Trophoblast cell (in vitro differentiated cells and primary cell): ENCODE measurements at regions not wholly inside any gene's neighbourhood (a gene's known extent, or its start where the extent isn't known, plus 50 kb on each side); places are given as distances from the start of the nearest gene placed in this dataset.
"Not testable (repeated sequence)": the region's sequence is repeated elsewhere in the genome, so short reads cannot be mapped to it uniquely, and the experiment has no call there.

Experiments
- DNase-seq, 2 donors: peaks; one replicate each; pipeline ENCODE4 v3.0.0-alpha.2; 2016
- H2AFZ ChIP-seq: 2 replicates; pipeline ENCODE4 v1.6.1; 2013; ENCODE audit warnings: low read length, moderate library complexity, mild to moderate bottlenecking; ENCODE audit not compliant: insufficient read depth, poor library complexity
- H2AK5ac ChIP-seq: 2 replicates; pipeline ENCODE4 v1.6.1; 2013; ENCODE audit warnings: mild to moderate bottlenecking, low read length
- H2BK120ac ChIP-seq: 2 replicates; pipeline ENCODE4 v1.6.1; 2013; ENCODE audit warnings: low read length, mild to moderate bottlenecking, moderate library complexity; ENCODE audit not compliant: insufficient read depth, poor library complexity
- H2BK12ac ChIP-seq: 2 replicates; pipeline ENCODE4 v1.6.1; 2013; ENCODE audit warnings: mild to moderate bottlenecking, low read length, moderate library complexity
- H2BK5ac ChIP-seq: 2 replicates; pipeline ENCODE4 v1.6.1; 2013; ENCODE audit warnings: low read length, low read depth, moderate library complexity, mild to moderate bottlenecking; ENCODE audit not compliant: poor library complexity
- H3K14ac ChIP-seq: 2 replicates; pipeline ENCODE4 v1.6.1; 2013; ENCODE audit warnings: mild to moderate bottlenecking, low read length
- H3K18ac ChIP-seq: 2 replicates; pipeline ENCODE4 v1.6.1; 2013; ENCODE audit warnings: mild to moderate bottlenecking, low read length
- H3K23ac ChIP-seq: 2 replicates; pipeline ENCODE4 v1.6.1; 2013; ENCODE audit warnings: low read length
- H3K27ac ChIP-seq: 2 replicates; pipeline ENCODE4 v1.5.1; 2013; ENCODE audit warnings: low read depth, mild to moderate bottlenecking, inconsistent platforms, low read length, moderate library complexity
- H3K27me3 ChIP-seq: 2 replicates; pipeline ENCODE4 v1.6.1; 2013; ENCODE audit warnings: inconsistent platforms, mild to moderate bottlenecking, low read length, moderate library complexity; ENCODE audit not compliant: insufficient read depth
- H3K36me3 ChIP-seq, 2 experiments: 1 replicate in 1 of 2; 2 replicates in 1 of 2; pipeline ENCODE4 v1.6.1; 2013; ENCODE audit warnings: low read length in 2 of 2, mild to moderate bottlenecking in 2 of 2, moderate library complexity in 1 of 2; ENCODE audit not compliant: insufficient read depth in 2 of 2, control insufficient read depth in 1 of 2
- H3K4ac ChIP-seq: 2 replicates; pipeline ENCODE4 v1.6.1; 2013; ENCODE audit warnings: low read depth, mild to moderate bottlenecking, low read length, moderate library complexity
- H3K4me1 ChIP-seq, 2 experiments: 1 replicate in 1 of 2; 2 replicates in 1 of 2; pipeline ENCODE4 v1.6.1; 2013; ENCODE audit warnings: low read length in 2 of 2, mild to moderate bottlenecking in 2 of 2, moderate library complexity in 1 of 2; ENCODE audit not compliant: insufficient read depth in 2 of 2, control insufficient read depth in 1 of 2
- H3K4me2 ChIP-seq: 2 replicates; pipeline ENCODE4 v1.6.1; 2013; ENCODE audit warnings: inconsistent platforms, mild to moderate bottlenecking, low read length, moderate library complexity
- H3K4me3 ChIP-seq: 2 replicates; pipeline ENCODE4 v1.5.1; 2013; ENCODE audit warnings: mild to moderate bottlenecking, low read depth, low read length, inconsistent platforms
- H3K79me1 ChIP-seq: one replicate; pipeline ENCODE4 v1.6.1; 2013; ENCODE audit warnings: low read length
- H3K79me2 ChIP-seq: 2 replicates; pipeline ENCODE4 v1.6.1; 2013; ENCODE audit warnings: low read length, mild to moderate bottlenecking; ENCODE audit not compliant: control insufficient read depth, insufficient read depth, poor library complexity
- H3K9ac ChIP-seq: 2 replicates; pipeline ENCODE4 v1.6.1; 2013; ENCODE audit warnings: mild to moderate bottlenecking, low read length
- H3K9me3 ChIP-seq: 2 replicates; pipeline ENCODE4 v1.6.1; 2013; ENCODE audit warnings: low read depth, mild to moderate bottlenecking, control low read depth, inconsistent platforms, low read length; ENCODE audit not compliant: insufficient read depth
- H4K12ac ChIP-seq: 2 replicates; pipeline ENCODE4 v1.6.1; 2013; ENCODE audit warnings: low read depth, mild to moderate bottlenecking, low read length, moderate library complexity
- H4K8ac ChIP-seq: 2 replicates; pipeline ENCODE4 v1.6.1; 2013; ENCODE audit warnings: low read depth, mild to moderate bottlenecking, low read length, moderate library complexity
- H4K91ac ChIP-seq: one replicate; pipeline ENCODE4 v1.6.1; 2013; ENCODE audit warnings: low read depth, mild to moderate bottlenecking, low read length, moderate library complexity
- WGBS: extraction: QIAGEN DNeasy Blood & Tissue Kit; methylation state at CpG from one replicate; pipeline ENCODE4 v1.1.7; 2013; ENCODE audit warnings: missing lambda C conversion rate; ENCODE audit not compliant: insufficient read length, insufficient coverage; ENCODE audit errors: extremely low coverage; 5-methylcytosine and 5-hydroxymethylcytosine counted together

GRCh38 chr2:82182270-82182669 lies 1877.7 kb upstream of the LRRTM1 start:
- Histone ChIP-seq H3K9ac (no peak overlapping the region), H3K27me3 (no peaks in the 10 kb centered on the region), H3K23ac (no peak overlapping the region), H3K18ac (no peak overlapping the region), H3K36me3 (no peaks in the 10 kb centered on the region), H4K8ac (no peak overlapping the region), H3K79me1 (no peaks in the 10 kb centered on the region), H4K91ac (no peak overlapping the region), H3K4me1 (no peaks in the 10 kb centered on the region), H3K9me3 (no peaks in the 10 kb centered on the region), H2BK12ac (no peak overlapping the region), H4K12ac (no peak overlapping the region), H2BK120ac (no peak overlapping the region), H3K4me2 (no peak overlapping the region), H2AFZ (no peak overlapping the region), H3K79me2 (no peaks in the 10 kb centered on the region), H2BK5ac (no peak overlapping the region), H3K27ac (no peak overlapping the region), H3K4ac (no peak overlapping the region), H3K4me3 (no peak overlapping the region), H2AK5ac (no peak overlapping the region), H3K14ac (no peak overlapping the region)
- DNase-seq = no peak

- not testable (repeated sequence) for H3K9ac ChIP-seq, H2AFZ ChIP-seq, H3K9me3 ChIP-seq, H2BK5ac ChIP-seq, H4K12ac ChIP-seq, H3K4me1 ChIP-seq, H2AK5ac ChIP-seq, H3K4me3 ChIP-seq, H3K36me3 ChIP-seq, H3K27ac ChIP-seq, H3K27me3 ChIP-seq, H2BK12ac ChIP-seq, H4K91ac ChIP-seq, DNase-seq, H4K8ac ChIP-seq, H3K4ac ChIP-seq, H3K79me2 ChIP-seq, H2BK120ac ChIP-seq, H3K18ac ChIP-seq, H3K23ac ChIP-seq, H3K4me2 ChIP-seq, H3K79me1 ChIP-seq, H3K14ac ChIP-seq
- WGBS = no CpG with 5 or more reads among the region's 10 CpGs
Measured at GRCh38 chr2:82175210-82175609, 1870.7 kb upstream of the LRRTM1 start.

GRCh38 chr2:82172483-82172882 lies 1867.9 kb upstream of the LRRTM1 start:
- H4K8ac ChIP-seq = no peak overlapping the region
- H3K9me3 ChIP-seq = no peaks in the 10 kb centered on the region
- no peaks in the 10 kb centered on the region for H3K36me3 ChIP-seq
- WGBS = no CpG with 5 or more reads among the region's 2 CpGs
- H2BK5ac ChIP-seq = no peak overlapping the region
- H3K4me2 ChIP-seq = no peak overlapping the region
- H2BK120ac ChIP-seq = no peak overlapping the region
- no peaks in the 10 kb centered on the region for H3K79me1 ChIP-seq
- no peak overlapping the region for H2AFZ ChIP-seq
- no peak overlapping the region for H3K23ac ChIP-seq
- no peak overlapping the region for H3K14ac ChIP-seq
- H3K27me3 ChIP-seq = no peaks in the 10 kb centered on the region
- H3K4ac ChIP-seq = no peak overlapping the region
- DNase-seq = no peak
- no peaks in the 10 kb centered on the region for H3K4me1 ChIP-seq
- no peak overlapping the region for H3K9ac ChIP-seq
- no peaks in the 10 kb centered on the region for H3K79me2 ChIP-seq
- H3K18ac ChIP-seq = no peak overlapping the region
- no peak overlapping the region for H3K27ac ChIP-seq
- H2BK12ac ChIP-seq = no peak overlapping the region
- no peak overlapping the region for H2AK5ac ChIP-seq
- H4K12ac ChIP-seq = no peak overlapping the region
- no peak overlapping the region for H3K4me3 ChIP-seq
- H4K91ac ChIP-seq = no peak overlapping the region

GRCh38 chr2:82169379-82169778 lies 1864.8 kb upstream of the LRRTM1 start:
- no peak overlapping the region for H2AFZ ChIP-seq
- H4K12ac ChIP-seq = no peak overlapping the region
- no peak for DNase-seq
- no peak overlapping the region for H3K14ac ChIP-seq
- no peak overlapping the region for H4K91ac ChIP-seq
- no peaks in the 10 kb centered on the region for H3K79me1 ChIP-seq
- no peak overlapping the region for H2AK5ac ChIP-seq
- H3K9me3 ChIP-seq = no peaks in the 10 kb centered on the region
- no peak overlapping the region for H3K27ac ChIP-seq
- H3K36me3 ChIP-seq = no peaks in the 10 kb centered on the region
- no peak overlapping the region for H4K8ac ChIP-seq
- no peak overlapping the region for H3K4me3 ChIP-seq
- no peak overlapping the region for H3K23ac ChIP-seq
- H2BK120ac ChIP-seq = no peak overlapping the region
- no peak overlapping the region for H3K9ac ChIP-seq
- H3K79me2 ChIP-seq = no peaks in the 10 kb centered on the region
- H3K4me2 ChIP-seq = no peak overlapping the region
- no peaks in the 10 kb centered on the region for H3K4me1 ChIP-seq
- no peak overlapping the region for H2BK12ac ChIP-seq
- WGBS = no CpG with 5 or more reads among the region's 4 CpGs
- no peak overlapping the region for H2BK5ac ChIP-seq
- no peak overlapping the region for H3K18ac ChIP-seq
- no peaks in the 10 kb centered on the region for H3K27me3 ChIP-seq
- no peak overlapping the region for H3K4ac ChIP-seq

GRCh38 chr2:82165377-82165776 lies 1860.8 kb upstream of the LRRTM1 start:
- no peak overlapping the region for H2AK5ac ChIP-seq
- H2AFZ ChIP-seq = no peak overlapping the region
- DNase-seq = no peak
- no peak overlapping the region for H3K14ac ChIP-seq
- H3K18ac ChIP-seq = no peak overlapping the region
- H3K23ac ChIP-seq = no peak overlapping the region
- no peaks in the 10 kb centered on the region for H3K79me1 ChIP-seq
- H3K79me2 ChIP-seq = no peaks in the 10 kb centered on the region
- H3K27ac ChIP-seq = no peak overlapping the region
- no peaks in the 10 kb centered on the region for H3K36me3 ChIP-seq
- no peak overlapping the region for H3K9ac ChIP-seq
- H3K4me1 ChIP-seq = no peaks in the 10 kb centered on the region
- H3K9me3 ChIP-seq = no peaks in the 10 kb centered on the region
- no peak overlapping the region for H2BK120ac ChIP-seq
- H3K27me3 ChIP-seq = no peaks in the 10 kb centered on the region
- H4K8ac ChIP-seq = no peak overlapping the region
- no peak overlapping the region for H4K91ac ChIP-seq
- H3K4me3 ChIP-seq = no peak overlapping the region
- H4K12ac ChIP-seq = no peak overlapping the region
- H3K4ac ChIP-seq = no peak overlapping the region
- no peak overlapping the region for H3K4me2 ChIP-seq
- no peak overlapping the region for H2BK12ac ChIP-seq
- H2BK5ac ChIP-seq = no peak overlapping the region
